Renal cortical epithelial cell (primary cell): ENCODE measurements at regions not wholly inside any gene's neighbourhood (a gene's known extent, or its start where the extent isn't known, plus 50 kb on each side); places are given as distances from the start of the nearest gene placed in this dataset.

ENCODE experiments used
- DNase-seq: peaks from one replicate; pipeline ENCODE4 v3.0.0-alpha.2; 2011; ENCODE audit warnings: low read depth

GRCh38 chr10:33385686-33386085 lies 51.2 kb upstream of the NRP1 start:
- no peak for DNase-seq

GRCh38 chr10:33385015-33385414 lies 50.5 kb upstream of the NRP1 start:
- no peak for DNase-seq
